Stomach (tissue), 8 donors: ENCODE measurements at regions not wholly inside any gene's neighbourhood (a gene's known extent, or its start where the extent isn't known, plus 50 kb on each side); places are given as distances from the start of the nearest gene placed in this dataset.
A peak's percentile ranks its signal among the peaks of the same experiment; 100 is the strongest.
"Not testable (repeated sequence)": the region's sequence is repeated elsewhere in the genome, so short reads cannot be mapped to it uniquely, and the experiment has no call there.

Experiments
- DNase-seq, 2 donors: peaks; one replicate each; pipeline versions ENCODE4 v3.0.0 to v3.0.0-alpha.2; 2013 to 2019
- H3K27ac ChIP-seq, 5 donors: fragments of 200-600 bp in 4 of 5; sonication (generic) in 4 of 5; one replicate each; pipeline ENCODE4 v1.5.1; 2013 to 2019; ENCODE audit warnings: mild to moderate bottlenecking in 1 of 5, moderate library complexity in 1 of 5
- H3K27me3 ChIP-seq, 3 donors: fragments of 200-600 bp; sonication (generic); one replicate each; pipeline ENCODE4 v1.5.1; 2017 to 2019; ENCODE audit warnings: mixed run types in 1 of 3
- H3K36me3 ChIP-seq, 4 donors: fragments of 200-600 bp; sonication (generic); 1 replicate in 3 of 4; 2 replicates in 1 of 4; pipeline ENCODE4 v1.5.1; 2016 to 2019
- H3K4me1 ChIP-seq, 4 donors: fragments of 200-600 bp; sonication (generic); one replicate each; pipeline ENCODE4 v1.5.1; 2016 to 2019
- H3K4me3 ChIP-seq, 4 donors: fragments of 200-600 bp; sonication (generic) in 3 of 4; one replicate each; pipeline ENCODE4 v1.5.1; 2016 to 2019; ENCODE audit warnings: mild to moderate bottlenecking in 1 of 4
- H3K9me3 ChIP-seq, 4 donors: fragments of 200-600 bp; sonication (generic); one replicate each; pipeline ENCODE4 v1.5.1; 2016 to 2019
- CTCF ChIP-seq, 7 experiments: fragments of 450-650 bp in 4 of 7; fragments of 200-600 bp in 3 of 7; sonication (generic) in 3 of 7; IDR thresholded peaks; one replicate each; pipeline ENCODE4 v1.5.1; 2016 to 2019; ENCODE audit warnings: antibody characterized with exemption in 7 of 7, control low read depth in 2 of 7, mild to moderate bottlenecking in 1 of 7
- EP300 ChIP-seq: sonication (generic); formaldehyde crosslinking; IDR thresholded peaks from one replicate; pipeline ENCODE4 v1.6.1; 2017; ENCODE audit warnings: antibody characterized with exemption
- POLR2A ChIP-seq, 4 donors: fragments of 450-650 bp; IDR thresholded peaks; one replicate each; pipeline ENCODE4 v1.6.1; 2016; ENCODE audit warnings: antibody characterized with exemption in 4 of 4, control low read depth in 2 of 4, mild to moderate bottlenecking in 1 of 4, moderate library complexity in 1 of 4
- POLR2AphosphoS5 ChIP-seq, 3 donors: sonication (generic); formaldehyde crosslinking; IDR thresholded peaks; one replicate each; pipeline ENCODE4 v1.6.1; 2016; ENCODE audit warnings: antibody characterized with exemption in 3 of 3
- WGBS, 5 donors: extraction: QIAGEN DNeasy Blood & Tissue Kit in 3 of 5; methylation state at CpG; one replicate each; pipeline versions ENCODE4 v1.1.5 to v1.1.7; 2013 to 2018; 5-methylcytosine and 5-hydroxymethylcytosine counted together
- intact Hi-C: fragments of 100-400 bp; cut with DNase I; formaldehyde crosslinking; loops from one replicate; pipeline ENCODE4 v1.15.1; 2023; ENCODE audit warnings: low total_unique reads
- donor health status: healthy with polysubstance abuse.
- donor health status: Bipolar disorder and iron deficiency.
- donor health status: healthy.

DNA sequence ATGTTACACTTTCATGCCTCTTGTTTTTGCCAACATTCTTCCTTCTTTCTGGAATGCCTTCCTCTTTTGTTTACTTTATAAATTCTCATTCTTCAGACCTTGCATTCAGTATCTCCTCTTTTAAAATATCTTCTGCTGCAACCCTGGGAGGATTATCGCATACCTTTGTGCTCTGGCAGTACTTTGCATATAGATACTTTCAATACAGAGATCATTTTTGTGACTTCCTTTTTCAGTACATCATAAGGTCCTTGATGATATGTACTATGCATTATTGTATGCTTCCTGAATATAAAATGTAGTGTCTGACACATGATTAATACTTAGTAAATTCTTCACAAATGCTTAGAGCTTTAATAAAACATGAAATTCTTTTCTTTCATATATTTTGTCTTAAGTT is 538.7 kb downstream of the TRIB2 start:
- Histone ChIP-seq H3K9me3 (no peaks in the 10 kb centered on the region), H3K27ac (no peak overlapping the region), H3K27me3 (no peaks in the 10 kb centered on the region), H3K4me1 (no peaks in the 10 kb centered on the region), H3K4me3 (no peak overlapping the region), H3K36me3 (no peaks in the 10 kb centered on the region)
- WGBS, 5 donors = 79 to 94% (median 84%) methylated on average over 1 of the region's 1 CpG
- DNase-seq = no peak
- TF ChIP-seq POLR2A (IDR thresholded peaks at IDR 0.05) (no peak), POLR2AphosphoS5 (IDR thresholded peaks at IDR 0.05) (no peak), CTCF (IDR thresholded peaks at IDR 0.05) (no peak), EP300 (no peak)
- intact Hi-C loops = no loop called here

DNA sequence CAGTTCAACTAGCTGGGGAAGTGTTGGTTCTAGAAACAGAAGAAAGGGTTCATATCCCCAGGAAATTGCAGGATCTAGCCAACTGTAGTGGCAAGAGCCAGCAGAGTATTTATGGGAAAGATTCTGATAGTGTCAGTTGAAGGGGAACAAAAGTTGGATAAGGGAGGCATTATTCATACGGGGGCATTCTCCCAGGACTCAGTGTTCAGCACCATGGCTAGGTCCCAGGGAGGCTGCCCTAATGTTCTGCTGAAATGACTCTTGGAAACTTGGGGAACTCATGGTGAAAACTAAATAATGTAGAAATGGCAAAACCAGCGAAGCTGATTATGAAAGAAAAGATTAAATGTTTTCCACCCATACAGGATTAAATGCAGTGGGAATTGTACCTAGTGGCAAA is 543.7 kb downstream of the TRIB2 start:
- no peaks in the 10 kb centered on the region for H3K36me3 ChIP-seq
- no peak overlapping the region for H3K4me3 ChIP-seq
- intact Hi-C loops = no loop called here
- no peaks in the 10 kb centered on the region for H3K4me1 ChIP-seq
- peaks cover 0 to 8% (median 7%) of the 10 kb centered on the region in 4 donors for H3K9me3 ChIP-seq
- 27 to 37% (median 30%) methylated on average over 2 of the region's 2 CpGs for WGBS, 5 donors
- no peaks in the 10 kb centered on the region for H3K27me3 ChIP-seq
- TF ChIP-seq POLR2AphosphoS5 (IDR thresholded peaks at IDR 0.05) (no peak), POLR2A (IDR thresholded peaks at IDR 0.05) (no peak), EP300 (no peak), CTCF (IDR thresholded peaks at IDR 0.05) (no peak)
- no peak overlapping the region for H3K27ac ChIP-seq
- DNase-seq = peak in 1 of 2 donors; percentile 4

DNA sequence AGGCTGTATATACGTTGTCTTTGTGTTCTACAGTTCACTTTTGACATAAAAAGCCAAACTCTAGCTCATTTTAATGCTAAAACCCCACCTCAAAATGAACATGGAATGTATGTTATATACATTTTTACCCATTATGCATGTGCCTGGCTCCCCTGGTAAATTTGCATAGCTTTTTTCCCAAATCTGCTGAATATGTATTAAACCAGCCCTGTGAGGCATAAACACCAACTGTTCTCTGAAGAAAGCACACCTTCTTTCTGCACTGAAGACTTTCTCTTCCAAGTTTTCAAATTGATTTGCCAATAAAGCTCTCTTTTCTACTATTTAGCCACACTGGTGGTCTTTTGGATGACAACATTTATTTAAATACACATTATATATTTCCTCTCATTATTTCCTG is 549.4 kb downstream of the TRIB2 start:
- no peak overlapping the region for H3K27ac ChIP-seq
- H3K9me3 ChIP-seq = peaks cover 0 to 8% (median 7%) of the 10 kb centered on the region in 4 donors
- H3K27me3 ChIP-seq = no peaks in the 10 kb centered on the region
- H3K36me3 ChIP-seq = no peaks in the 10 kb centered on the region
- H3K4me3 ChIP-seq = no peak overlapping the region
- TF ChIP-seq POLR2AphosphoS5 (IDR thresholded peaks at IDR 0.05) (no peak), CTCF (IDR thresholded peaks at IDR 0.05) (no peak)
- no peaks in the 10 kb centered on the region for H3K4me1 ChIP-seq
- no peak for DNase-seq
- 30 to 55% (median 42%) methylated on average over 1 of the region's 1 CpG for WGBS, 5 donors
- intact Hi-C loops = no loop called here

- intact Hi-C loops = no loop called here
- WGBS, 5 donors = 74 to 95% (median 89%) methylated on average over 8 of the region's 8 CpGs
- no peaks in the 10 kb centered on the region for H3K36me3 ChIP-seq
- H3K27me3 ChIP-seq = no peaks in the 10 kb centered on the region
- H3K4me1 ChIP-seq = no peaks in the 10 kb centered on the region
- DNase-seq = no peak
- TF ChIP-seq POLR2AphosphoS5 (IDR thresholded peaks at IDR 0.05) (no peak), CTCF (IDR thresholded peaks at IDR 0.05) (no peak), POLR2A (IDR thresholded peaks at IDR 0.05) (no peak), EP300 (no peak)
- H3K27ac ChIP-seq = no peak overlapping the region
- no peak overlapping the region for H3K4me3 ChIP-seq
- no peaks in the 10 kb centered on the region for H3K9me3 ChIP-seq
These were observed 568.0 kb downstream of the TRIB2 start for GRCh38 chr2:13284688-13285087.

GRCh38 chr2:13289310-13289709 is 572.6 kb downstream of the TRIB2 start:
- Histone ChIP-seq H3K4me3 (no peak overlapping the region), H3K4me1 (no peaks in the 10 kb centered on the region), H3K27ac (no peak overlapping the region), H3K36me3 (no peaks in the 10 kb centered on the region), H3K9me3 (no peaks in the 10 kb centered on the region), H3K27me3 (no peaks in the 10 kb centered on the region)
- no peak for DNase-seq
- TF ChIP-seq POLR2A (IDR thresholded peaks at IDR 0.05) (no peak), EP300 (no peak), POLR2AphosphoS5 (IDR thresholded peaks at IDR 0.05) (no peak), CTCF (IDR thresholded peaks at IDR 0.05) (no peak)
- intact Hi-C loops = no loop called here

- H3K36me3 ChIP-seq, intact Hi-C loops, H3K27ac ChIP-seq, H3K4me1 ChIP-seq, H3K4me3 ChIP-seq, DNase-seq, H3K27me3 ChIP-seq: not testable (repeated sequence)
- 86 to 94% (median 90%) methylated on average over 17 to 33 of the region's 33 CpGs for WGBS, 5 donors
- peaks cover 0 to 17% (median 7%) of the 10 kb centered on the region in 4 donors for H3K9me3 ChIP-seq
These were observed 591.7 kb downstream of the TRIB2 start for GRCh38 chr2:13308478-13308805.
